SK-N-SH treated with all-trans-retinoic acid at 6 μM for 48 hours (cell line): ENCODE measurements at regions not wholly inside any gene's neighbourhood (a gene's known extent, or its start where the extent isn't known, plus 50 kb on each side); places are given as distances from the start of the nearest gene placed in this dataset.

Experiments
- ATAC-seq: fragments of 200-7000 bp; cut with Tn5 transposase; 3 replicates; pipeline ENCODE4 v1.9.1; 2020; ENCODE audit warnings: mild to moderate bottlenecking, moderate library complexity
- ARNTL ChIP-seq: fragments of 450-650 bp; formaldehyde crosslinking; IDR thresholded peaks from 2 replicates; pipeline ENCODE4 v1.5.0; 2020; ENCODE audit warnings: low read depth, mild to moderate bottlenecking, moderate library complexity, borderline replicate concordance
- CREB5 ChIP-seq: fragments of 250-450 bp; sonication (Bioruptor Pico); IDR thresholded peaks from 2 replicates; pipeline ENCODE4 v1.5.1; 2020; ENCODE audit warnings: low read depth, mild to moderate bottlenecking, moderate library complexity
- CSDC2 ChIP-seq: fragments of 250-450 bp; sonication (Bioruptor Pico); IDR thresholded peaks from 2 replicates; pipeline ENCODE4 v1.5.0; 2020; ENCODE audit warnings: mild to moderate bottlenecking, moderate library complexity
- CSRNP3 ChIP-seq: fragments of 250-450 bp; sonication (Bioruptor Pico); IDR thresholded peaks from 2 replicates; pipeline ENCODE4 v1.5.1; 2021; ENCODE audit warnings: mild to moderate bottlenecking, moderate library complexity
- ESRRG ChIP-seq: fragments of 250-450 bp; sonication (Bioruptor Pico); IDR thresholded peaks from 2 replicates; pipeline ENCODE4 v1.6.1; 2021; ENCODE audit warnings: mild to moderate bottlenecking
- GLIS3 ChIP-seq: fragments of 250-450 bp; sonication (Bioruptor Pico); IDR thresholded peaks from 2 replicates; pipeline ENCODE4 v1.5.0; 2020; ENCODE audit warnings: mild to moderate bottlenecking, moderate library complexity
- ISL1 ChIP-seq: fragments of 250-450 bp; sonication (Bioruptor Pico); IDR thresholded peaks from 2 replicates; pipeline ENCODE4 v2.1.2; 2022; ENCODE audit warnings: mild to moderate bottlenecking, moderate library complexity
- OSR1 ChIP-seq: fragments of 250-450 bp; sonication (Bioruptor Pico); IDR thresholded peaks from 2 replicates; pipeline ENCODE4 v1.8.0; 2022; ENCODE audit warnings: moderate library complexity, mild to moderate bottlenecking, inconsistent platforms
- PATZ1 ChIP-seq: fragments of 250-450 bp; sonication (Bioruptor Pico); IDR thresholded peaks from 2 replicates; pipeline ENCODE4 v1.8.0; 2020; ENCODE audit warnings: mild to moderate bottlenecking, moderate library complexity, borderline replicate concordance
- POU6F1 ChIP-seq: fragments of 250-450 bp; sonication (Bioruptor Pico); IDR thresholded peaks from 2 replicates; pipeline ENCODE4 v1.8.0; 2021; ENCODE audit warnings: low read depth, mild to moderate bottlenecking, moderate library complexity, borderline replicate concordance
- PPARA ChIP-seq: fragments of 250-450 bp; sonication (Bioruptor Pico); IDR thresholded peaks from 2 replicates; pipeline ENCODE4 v1.5.0; 2020; ENCODE audit warnings: mild to moderate bottlenecking, borderline replicate concordance
- RARB ChIP-seq: fragments of 250-450 bp; sonication (Bioruptor Pico); IDR thresholded peaks from 2 replicates; pipeline ENCODE4 v1.8.0; 2021; ENCODE audit warnings: mild to moderate bottlenecking, moderate library complexity
- SNAI2 ChIP-seq: fragments of 250-450 bp; sonication (Bioruptor Pico); IDR thresholded peaks from 2 replicates; pipeline ENCODE4 v1.5.0; 2020; ENCODE audit warnings: mild to moderate bottlenecking, moderate library complexity
- TCF4 ChIP-seq: fragments of 250-450 bp; sonication (Bioruptor Pico); IDR thresholded peaks from 2 replicates; pipeline ENCODE4 v1.8.0; 2021; ENCODE audit warnings: mild to moderate bottlenecking, moderate library complexity, borderline replicate concordance
- TOX ChIP-seq: fragments of 250-450 bp; sonication (Bioruptor Pico); IDR thresholded peaks from 2 replicates; pipeline ENCODE4 v1.8.0; 2021; ENCODE audit warnings: mild to moderate bottlenecking, moderate library complexity, borderline replicate concordance
- TSHZ2 ChIP-seq: fragments of 250-450 bp; sonication (Bioruptor Pico); IDR thresholded peaks from 2 replicates; pipeline ENCODE4 v1.5.0; 2020; ENCODE audit warnings: mild to moderate bottlenecking, moderate library complexity
- ZC3H10 ChIP-seq: fragments of 250-450 bp; sonication (Bioruptor Pico); IDR thresholded peaks from 2 replicates; pipeline ENCODE4 v1.5.1; 2021; ENCODE audit warnings: mild to moderate bottlenecking, moderate library complexity
- ZFP3 ChIP-seq: fragments of 250-450 bp; sonication (Bioruptor Pico); IDR thresholded peaks from 2 replicates; pipeline ENCODE4 v1.5.0; 2020; ENCODE audit warnings: mild to moderate bottlenecking, moderate library complexity
- ZNF565 ChIP-seq: fragments of 450-650 bp; formaldehyde crosslinking; conservative IDR thresholded peaks from 2 replicates; pipeline ENCODE4 v1.5.0; 2020; ENCODE audit warnings: low read depth, mild to moderate bottlenecking, moderate library complexity
- ZNF70 ChIP-seq: fragments of 450-650 bp; formaldehyde crosslinking; IDR thresholded peaks from 2 replicates; pipeline ENCODE4 v1.5.0; 2020; ENCODE audit warnings: mild to moderate bottlenecking, moderate library complexity
- ZNF8 ChIP-seq: fragments of 450-650 bp; formaldehyde crosslinking; IDR thresholded peaks from 2 replicates; pipeline ENCODE4 v1.5.0; 2020; ENCODE audit warnings: mild to moderate bottlenecking, moderate library complexity

GRCh38 chr1:163535401-163535800 lies 213.6 kb downstream of the NUF2 start:
- TF ChIP-seq ARNTL (CRISPR knock-in tag), result no peak
- TF ChIP-seq CSRNP3 (CRISPR knock-in tag), result no peak
- TF ChIP-seq, all 23 proteins: peak for 0
- no peak; the same call in 2 of the 3 replicates for ATAC-seq

- ATAC-seq, result peak; percentile 88
Measured at GRCh38 chr1:163535807-163536206, 214.1 kb downstream of the NUF2 start.

GRCh38 chr1:163537809-163538208 lies 216.1 kb downstream of the NUF2 start:
- TF ChIP-seq ZNF8 (no peak), ZFP3 (no peak), CSDC2 (no peak), PATZ1 (CRISPR knock-in tag) (no peak), ARNTL (CRISPR knock-in tag) (no peak)
- ATAC-seq, result no peak

More at GRCh38 chr1:163535807-163536206, 214.1 kb downstream of the NUF2 start:
- TF ChIP-seq ZNF565 (CRISPR knock-in tag) (no peak), POU6F1 (CRISPR knock-in tag) (no peak), GLIS3 (no peak), OSR1 (no peak), TCF4 (CRISPR knock-in tag) (no peak), ZFP3 (no peak), RARB (CRISPR knock-in tag) (no peak), ZNF70 (CRISPR knock-in tag) (no peak), ZNF8 (no peak), ESRRG (CRISPR knock-in tag) (no peak), ZC3H10 (CRISPR knock-in tag) (no peak), ISL1 (no peak), SNAI2 (no peak), CREB5 (no peak), PATZ1 (CRISPR knock-in tag) (no peak)

- ATAC-seq, result no peak
- no peak for TF ChIP-seq CSRNP3 (CRISPR knock-in tag)
- no peak for TF ChIP-seq TOX (CRISPR knock-in tag)
- no peak for TF ChIP-seq ARNTL (CRISPR knock-in tag)
- TF ChIP-seq CREB5, result no peak
- TF ChIP-seq ESRRG (CRISPR knock-in tag), result no peak
- TF ChIP-seq CSDC2, result no peak
- no peak for TF ChIP-seq ZFP3
- no peak for TF ChIP-seq OSR1
- TF ChIP-seq ZNF565 (CRISPR knock-in tag), result no peak
- no peak for TF ChIP-seq ZNF70 (CRISPR knock-in tag)
- TF ChIP-seq TSHZ2 (CRISPR knock-in tag), result no peak
- no peak for TF ChIP-seq PPARA (CRISPR knock-in tag)
- TF ChIP-seq GLIS3, result no peak
Measured at GRCh38 chr1:163538667-163539066, 216.9 kb downstream of the NUF2 start.
